Right cardiac atrium (tissue), 5 donors: ENCODE measurements at regions not wholly inside any gene's neighbourhood (a gene's known extent, or its start where the extent isn't known, plus 50 kb on each side); places are given as distances from the start of the nearest gene placed in this dataset.
A peak's percentile ranks its signal among the peaks of the same experiment; 100 is the strongest.
"Not testable (repeated sequence)": the region's sequence is repeated elsewhere in the genome, so short reads cannot be mapped to it uniquely, and the experiment has no call there.

Experiments used
- ATAC-seq, 2 donors: fragments of 200-7000 bp; cut with Tn5 transposase; one replicate each; pipeline versions ENCODE4 v1.8.0 to v1.9.1; 2020; ENCODE audit warnings: moderate library complexity in 2 of 2, mild to moderate bottlenecking in 1 of 2
- DNase-seq, 3 donors: peaks; one replicate each; pipeline ENCODE4 v3.0.0-alpha.2; 2020
- H3K27ac ChIP-seq: one replicate; pipeline ENCODE4 v1.5.1; 2013; ENCODE audit warnings: mild to moderate bottlenecking, low read length, control low read depth, moderate library complexity
- H3K27me3 ChIP-seq: one replicate; pipeline ENCODE4 v1.6.1; 2013; ENCODE audit not compliant: control insufficient read depth, insufficient read depth
- H3K4me1 ChIP-seq: one replicate; pipeline ENCODE4 v1.6.1; 2013; ENCODE audit warnings: low read length; ENCODE audit not compliant: control insufficient read depth, insufficient read depth
- H3K4me3 ChIP-seq: one replicate; pipeline ENCODE4 v1.5.1; 2013; ENCODE audit warnings: low read length, control low read depth
- H3K9me3 ChIP-seq: one replicate; pipeline ENCODE4 v1.6.1; 2013; ENCODE audit warnings: low read length; ENCODE audit not compliant: control insufficient read depth
- WGBS: extraction: QIAGEN DNeasy Blood & Tissue Kit; methylation state at CpG from one replicate; pipeline ENCODE4 v1.1.7; 2013; 5-methylcytosine and 5-hydroxymethylcytosine counted together
- intact Hi-C, 4 donors: fragments of 100-400 bp; cut with DNase I; formaldehyde crosslinking; loops; one replicate each; pipeline versions ENCODE4 v1.11.0 to v1.14.0; 2022 to 2023
- donor health status: healthy with polysubstance abuse.
- donor health status: DM: no; HTN: yes; CAD: no.
- donor health status: DM: no; HTN: no; CAD: no.
- donor health status: DM: no; HTN: yes; CAD: no; lungs with severe emphysema.
- donor health status: DM: yes; HTN: yes; CAD: no.

GRCh38 chr12:58095002-58095401 is 153.6 kb downstream of the ATP23 start:
- DNase-seq (no peak), ATAC-seq (no peak)
- Histone ChIP-seq H3K9me3 (no peaks in the 10 kb centered on the region), H3K4me3 (no peak overlapping the region), H3K27ac (no peak overlapping the region), H3K27me3 (no peaks in the 10 kb centered on the region), H3K4me1 (peaks cover 4% of the 10 kb centered on the region)
- intact Hi-C loops = no loop called here
- 93% methylated on average over 1 of the region's 1 CpG for WGBS

- 86% methylated on average over 3 of the region's 3 CpGs for WGBS
- Histone ChIP-seq H3K4me1 (peaks cover 4% of the 10 kb centered on the region), H3K27me3 (no peaks in the 10 kb centered on the region), H3K27ac (no peak overlapping the region), H3K4me3 (no peak overlapping the region), H3K9me3 (peaks cover 4% of the 10 kb centered on the region)
- intact Hi-C loops = no loop called here
- DNase-seq = no peak
- ATAC-seq = no peak
Observed at GRCh38 chr12:58097741-58098140, 156.4 kb downstream of the ATP23 start.

DNA sequence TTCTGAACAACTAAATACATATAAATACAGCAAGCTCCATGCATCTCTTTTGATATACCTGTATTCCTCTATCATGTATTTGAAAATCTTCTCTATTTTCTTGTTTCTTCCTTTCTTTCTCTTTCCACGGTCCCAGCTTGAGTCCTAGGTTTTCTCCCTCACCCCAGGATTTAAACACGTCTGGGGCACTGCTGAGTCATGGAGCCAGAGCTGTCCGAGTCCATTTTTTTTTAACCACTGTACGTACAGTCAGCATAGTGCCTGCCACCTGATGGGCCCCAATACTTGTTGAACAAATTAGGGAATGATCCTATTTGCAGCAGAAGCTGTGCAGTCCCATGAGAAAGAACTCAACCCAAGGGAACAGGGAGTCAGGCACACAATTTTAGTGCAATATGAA is 158.1 kb downstream of the ATP23 start:
- DNase-seq (no peak), ATAC-seq (no peak)
- H3K4me1 ChIP-seq = no peaks in the 10 kb centered on the region
- WGBS = 71% methylated on average over 4 of the region's 4 CpGs
- H3K27ac ChIP-seq = no peak overlapping the region
- intact Hi-C loops = no loop called here
- H3K4me3 ChIP-seq = no peak overlapping the region
- peaks cover 4% of the 10 kb centered on the region for H3K9me3 ChIP-seq
- H3K27me3 ChIP-seq = no peaks in the 10 kb centered on the region

GRCh38 chr12:58104351-58104755 is 163.0 kb downstream of the ATP23 start:
- ATAC-seq (peak; percentile 63 to 73), DNase-seq (no peak)
- H3K27me3 ChIP-seq = no peaks in the 10 kb centered on the region
- no peak overlapping the region for H3K4me3 ChIP-seq
- 43% methylated on average over 4 of the region's 4 CpGs for WGBS
- intact Hi-C loops = no loop called here
- no peak overlapping the region for H3K27ac ChIP-seq
- H3K9me3 ChIP-seq = peaks cover 4% of the 10 kb centered on the region
- no peaks in the 10 kb centered on the region for H3K4me1 ChIP-seq

- H3K4me3 ChIP-seq = no peak overlapping the region
- no peaks in the 10 kb centered on the region for H3K4me1 ChIP-seq
- H3K9me3 ChIP-seq = peaks cover 4% of the 10 kb centered on the region
- 84% methylated on average over 10 of the region's 10 CpGs for WGBS
- intact Hi-C loops = no loop called here
- no peak overlapping the region for H3K27ac ChIP-seq
- H3K27me3 ChIP-seq = no peaks in the 10 kb centered on the region
- ATAC-seq = peak; percentile 40 to 43
- DNase-seq = no peak
Observed at GRCh38 chr12:58105225-58106119, 164.1 kb downstream of the ATP23 start.

DNA sequence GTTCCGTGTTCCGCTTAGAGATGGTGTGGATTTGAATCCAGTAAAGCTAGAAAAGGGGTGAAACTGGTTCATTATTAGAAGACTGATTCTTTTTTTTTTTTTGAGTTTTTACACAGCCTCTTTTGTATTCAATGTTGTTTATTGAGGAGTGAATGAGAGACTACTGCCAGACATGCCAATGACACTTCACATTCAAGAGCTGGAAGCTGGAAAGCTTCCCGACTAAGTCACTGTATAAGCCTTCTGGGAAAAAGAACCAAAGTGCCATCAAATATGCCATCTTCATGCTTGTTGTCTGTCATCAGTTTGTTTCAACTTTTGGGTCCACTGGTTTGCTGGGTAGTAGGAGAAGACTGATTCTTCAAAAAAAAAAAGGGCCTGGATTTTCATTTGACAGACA is 164.8 kb downstream of the ATP23 start:
- Histone ChIP-seq H3K27me3 (no peaks in the 10 kb centered on the region), H3K4me3 (no peak overlapping the region), H3K9me3 (peaks cover 4% of the 10 kb centered on the region), H3K4me1 (no peaks in the 10 kb centered on the region), H3K27ac (no peak overlapping the region)
- ATAC-seq (peak; percentile 55 to 61), DNase-seq (no peak)
- intact Hi-C loops = no loop called here
- WGBS = 78% methylated on average over 3 of the region's 3 CpGs

GRCh38 chr12:58117201-58117600 is 175.8 kb downstream of the ATP23 start:
- DNase-seq (no peak), ATAC-seq (no peak)
- no peaks in the 10 kb centered on the region for H3K27me3 ChIP-seq
- no peak overlapping the region for H3K4me3 ChIP-seq
- no peaks in the 10 kb centered on the region for H3K9me3 ChIP-seq
- intact Hi-C loops = no loop called here
- no peak overlapping the region for H3K27ac ChIP-seq
- H3K4me1 ChIP-seq = no peaks in the 10 kb centered on the region
- WGBS = 67% methylated on average over 3 of the region's 3 CpGs

GRCh38 chr12:58117667-58118066 is 176.3 kb downstream of the ATP23 start:
- H3K4me1 ChIP-seq = no peaks in the 10 kb centered on the region
- no peak for DNase-seq
- intact Hi-C loops = no loop called here
- H3K27ac ChIP-seq = no peak overlapping the region
- no peaks in the 10 kb centered on the region for H3K9me3 ChIP-seq
- no peak overlapping the region for H3K4me3 ChIP-seq
- no peak for ATAC-seq
- 70% methylated on average over 4 of the region's 4 CpGs for WGBS
- H3K27me3 ChIP-seq = no peaks in the 10 kb centered on the region

- H3K4me1 ChIP-seq, ATAC-seq, H3K27me3 ChIP-seq, H3K27ac ChIP-seq, H3K4me3 ChIP-seq, DNase-seq, H3K9me3 ChIP-seq, intact Hi-C loops: not testable (repeated sequence)
Observed at GRCh38 chr12:58125761-58126160, 184.4 kb downstream of the ATP23 start.

- H3K27ac ChIP-seq = no peak overlapping the region
- H3K4me3 ChIP-seq = no peak overlapping the region
- DNase-seq = no peak
- no peaks in the 10 kb centered on the region for H3K27me3 ChIP-seq
- no peaks in the 10 kb centered on the region for H3K4me1 ChIP-seq
- ATAC-seq = no peak
- intact Hi-C loops = no loop called here
- no peaks in the 10 kb centered on the region for H3K9me3 ChIP-seq
- WGBS = 80% methylated on average over 5 of the region's 5 CpGs
Observed at GRCh38 chr12:58131986-58132755, 190.8 kb downstream of the ATP23 start.

DNA sequence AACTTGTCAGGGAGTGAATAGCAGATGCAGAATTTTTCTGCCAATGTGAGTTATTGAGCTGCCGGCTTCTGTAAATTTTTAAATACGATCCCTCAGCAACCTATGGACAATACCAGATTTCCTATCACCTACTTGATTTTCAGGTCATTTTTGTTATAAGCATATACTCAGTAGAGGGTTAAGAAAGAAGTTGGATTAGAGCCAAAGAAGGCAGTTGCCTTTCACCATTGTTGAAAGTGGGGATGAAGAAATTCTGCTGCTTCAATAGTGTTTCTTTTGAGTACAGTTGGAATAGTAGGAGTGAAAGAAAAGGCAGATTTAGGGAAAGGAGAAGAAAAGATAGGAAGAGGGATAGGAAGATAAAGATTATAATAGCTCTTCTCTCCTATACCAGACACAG is 197.1 kb downstream of the ATP23 start:
- Histone ChIP-seq H3K9me3 (no peaks in the 10 kb centered on the region), H3K27ac (no peak overlapping the region), H3K4me3 (no peak overlapping the region), H3K4me1 (no peaks in the 10 kb centered on the region), H3K27me3 (no peaks in the 10 kb centered on the region)
- intact Hi-C loops = no loop called here
- no peak for ATAC-seq
- no peak for DNase-seq
- WGBS = 61% methylated on average over 2 of the region's 2 CpGs
